B cell (primary cell): ENCODE measurements at regions not wholly inside any gene's neighbourhood (a gene's known extent, or its start where the extent isn't known, plus 50 kb on each side); places are given as distances from the start of the nearest gene placed in this dataset.

Experiments
- ATAC-seq: fragments of 200-7000 bp; cut with Tn5 transposase; one replicate; pipeline ENCODE4 v1.10.0; 2021; ENCODE audit warnings: low read depth, mild to moderate bottlenecking, moderate number of reproducible peaks, moderate library complexity
- CTCF ChIA-PET: fragments of 350-600 bp; sonication (Branson Sonifier 250); formaldehyde crosslinking; loops from one replicate; lab custom pipeline; 2021; ENCODE audit warnings: antibody characterized with exemption, inconsistent platforms; lab: Charles Lee
- POLR2A ChIA-PET: fragments of 350-600 bp; sonication (Branson Sonifier 250); formaldehyde crosslinking; loops from one replicate; lab custom pipeline; 2021; ENCODE audit warnings: antibody characterized with exemption; lab: Charles Lee
- DNase-seq: peaks from one replicate; pipeline ENCODE4 v3.0.0; 2013
- H2AFZ ChIP-seq: 2 replicates; pipeline ENCODE4 v1.6.1; 2012; ENCODE audit warnings: mild to moderate bottlenecking, low read depth, low read length; ENCODE audit not compliant: insufficient read depth, poor library complexity, severe bottlenecking
- H3K27ac ChIP-seq, 2 donors: 1 replicate in 1 of 2; 2 replicates in 1 of 2; pipeline ENCODE4 v1.5.1; 2012 to 2013; ENCODE audit warnings: low read length in 2 of 2, mild to moderate bottlenecking in 2 of 2, moderate library complexity in 1 of 2
- H3K27me3 ChIP-seq, 4 experiments: fragments of 200-600 bp in 1 of 4; sonication (generic) in 1 of 4; replicated peaks in 1 of 4; 1 replicate in 2 of 4; 2 replicates in 2 of 4; pipeline versions ENCODE4 v1.6.1 to v1.7.0; 2013 to 2016; ENCODE audit warnings: low read length in 3 of 4, mild to moderate bottlenecking in 2 of 4, mixed read lengths in 1 of 4, moderate library complexity in 1 of 4; ENCODE audit not compliant: insufficient read depth in 4 of 4, control insufficient read depth in 3 of 4; ENCODE audit errors: control extremely low read depth in 1 of 4
- H3K36me3 ChIP-seq, 2 experiments: replicated peaks in 1 of 2; 1 replicate in 1 of 2; 2 replicates in 1 of 2; pipeline versions ENCODE4 v1.6.1 to v1.7.1; 2013; ENCODE audit warnings: low read length in 1 of 2; ENCODE audit not compliant: insufficient read depth in 2 of 2, control insufficient read depth in 1 of 2; ENCODE audit errors: control extremely low read depth in 1 of 2, extremely low read depth in 1 of 2
- H3K4me1 ChIP-seq, 2 donors: fragments of 200-600 bp in 1 of 2; sonication (generic) in 1 of 2; 1 replicate in 1 of 2; 2 replicates in 1 of 2; pipeline versions ENCODE4 v1.5.1 to v1.6.1; 2013 to 2017; ENCODE audit warnings: low read length in 2 of 2; ENCODE audit not compliant: control insufficient read depth in 2 of 2, insufficient read depth in 2 of 2
- H3K4me2 ChIP-seq: replicated peaks from 2 replicates; pipeline ENCODE3; 2012; ENCODE audit warnings: mild to moderate bottlenecking, low read depth, low read length; ENCODE audit not compliant: poor library complexity, severe bottlenecking
- H3K4me3 ChIP-seq, 5 experiments: fragments of 200-600 bp in 1 of 5; sonication (generic) in 1 of 5; 1 replicate in 3 of 5; 2 replicates in 2 of 5; pipeline versions ENCODE4 v1.5.1 to v1.7.0; 2011 to 2016; ENCODE audit warnings: low read length in 4 of 5, mild to moderate bottlenecking in 4 of 5, low read depth in 2 of 5, control low read depth in 1 of 5, moderate library complexity in 1 of 5; ENCODE audit not compliant: insufficient read depth in 1 of 5; ENCODE audit errors: control extremely low read depth in 1 of 5, extremely low read depth in 1 of 5
- H3K79me2 ChIP-seq: fragments of 200-600 bp; sonication (generic); one replicate; pipeline ENCODE4 v1.6.0; 2016; ENCODE audit warnings: low read length; ENCODE audit not compliant: control insufficient read depth, insufficient read depth
- H3K9ac ChIP-seq: fragments of 200-600 bp; sonication (generic); 2 replicates; pipeline ENCODE4 v1.6.1; 2017; ENCODE audit warnings: mild to moderate bottlenecking, low read length, moderate library complexity
- H3K9me3 ChIP-seq, 3 donors: one replicate each; pipeline versions ENCODE4 v1.6.1 to v1.7.1; 2013; ENCODE audit warnings: low read length in 2 of 3; ENCODE audit not compliant: control insufficient read depth in 2 of 3, insufficient read depth in 1 of 3; ENCODE audit errors: control extremely low read depth in 1 of 3
- H4K20me1 ChIP-seq: 2 replicates; pipeline ENCODE4 v1.6.0; 2012; ENCODE audit warnings: mild to moderate bottlenecking, low read length; ENCODE audit not compliant: insufficient read depth, control insufficient read depth, poor library complexity, severe bottlenecking
- H3K27ac Mint-ChIP-seq: one replicate; pipeline ENCODE4 v1.8.0; 2021; ENCODE audit warnings: mixed read lengths
- H3K27me3 Mint-ChIP-seq: one replicate; pipeline ENCODE4 v1.8.0; 2021; ENCODE audit warnings: mixed read lengths
- H3K4me1 Mint-ChIP-seq: one replicate; pipeline ENCODE4 v1.8.0; 2021; ENCODE audit warnings: mixed read lengths
- H3K4me3 Mint-ChIP-seq: one replicate; pipeline ENCODE4 v1.8.0; 2021; ENCODE audit warnings: mixed read lengths
- H3K9me3 Mint-ChIP-seq: one replicate; pipeline ENCODE4 v1.8.0; 2022; ENCODE audit warnings: mixed read lengths; ENCODE audit not compliant: insufficient read depth
- CTCF ChIP-seq: fragments of 200-600 bp; IDR thresholded peaks from one replicate; pipeline ENCODE4 v1.8.0; 2022; ENCODE audit warnings: antibody characterized with exemption, mild to moderate bottlenecking
- EZH2 ChIP-seq: IDR thresholded peaks from 2 replicates; pipeline ENCODE4 v1.6.1; 2012; ENCODE audit warnings: borderline replicate concordance, low read depth, mild to moderate bottlenecking, moderate library complexity, low read length; ENCODE audit not compliant: insufficient read depth, poor library complexity, severe bottlenecking
- WGBS: methylation state at CpG from one replicate; pipeline ENCODE4 v1.1.5; 2013; ENCODE audit warnings: missing lambda C conversion rate; ENCODE audit not compliant: insufficient coverage; 5-methylcytosine and 5-hydroxymethylcytosine counted together
- intact Hi-C: fragments of 100-400 bp; cut with micrococcal nuclease; formaldehyde crosslinking; loops from one replicate; pipeline ENCODE4 v1.10.0; 2022

- WGBS: 54% methylated on average over 3 of the region's 3 CpGs
- no peaks in the 10 kb centered on the region for H3K9me3 Mint-ChIP-seq
- H3K9me3 ChIP-seq: peaks cover 0 to 10% (median 0%) of the 10 kb centered on the region in 3 donors
- CTCF ChIA-PET: no interaction called here
- no peaks in the 10 kb centered on the region for H3K27me3 Mint-ChIP-seq
- H3K27ac ChIP-seq: no peak overlapping the region
- intact Hi-C loops: no loop called here
- no peaks in the 10 kb centered on the region for H3K27me3 ChIP-seq
- H3K79me2 ChIP-seq: no peaks in the 10 kb centered on the region
- ATAC-seq: no peak
- H3K27ac Mint-ChIP-seq: no peak overlapping the region
- H3K9ac ChIP-seq: no peak overlapping the region
- H3K4me3 ChIP-seq: no peak overlapping the region
- H3K4me1 ChIP-seq: no peaks in the 10 kb centered on the region
- no peaks in the 10 kb centered on the region for H4K20me1 ChIP-seq
- POLR2A ChIA-PET: no interaction called here
- no peaks in the 10 kb centered on the region for H3K4me1 Mint-ChIP-seq
- no peak overlapping the region for H3K4me3 Mint-ChIP-seq
- no peaks in the 10 kb centered on the region for H3K36me3 ChIP-seq
- H3K4me2 ChIP-seq: no peak overlapping the region
- no peak overlapping the region for H2AFZ ChIP-seq
- no peak for TF ChIP-seq CTCF
- TF ChIP-seq EZH2: no peak
- DNase-seq: no peak
These were observed 388.5 kb upstream of the CDH4 start for GRCh38 chr20:60863548-60863947.

GRCh38 chr20:60867589-60867988 is 384.5 kb upstream of the CDH4 start:
- ChIA-PET CTCF (no interaction called here), POLR2A (no interaction called here)
- Histone ChIP-seq H3K4me2 (no peak overlapping the region), H3K4me1 (no peaks in the 10 kb centered on the region), H3K27me3 (no peaks in the 10 kb centered on the region), H3K79me2 (no peaks in the 10 kb centered on the region), H4K20me1 (no peaks in the 10 kb centered on the region), H3K36me3 (no peaks in the 10 kb centered on the region), H3K9me3 (peaks cover 0 to 10% (median 0%) of the 10 kb centered on the region in 3 donors), H3K9ac (no peak overlapping the region), H2AFZ (no peak overlapping the region), H3K27ac (no peak overlapping the region), H3K4me3 (no peak overlapping the region)
- Mint-ChIP-seq H3K27ac (no peak overlapping the region), H3K4me3 (no peak overlapping the region), H3K4me1 (no peaks in the 10 kb centered on the region), H3K9me3 (no peaks in the 10 kb centered on the region), H3K27me3 (no peaks in the 10 kb centered on the region)
- ATAC-seq: no peak
- TF ChIP-seq EZH2 (no peak), CTCF (no peak)
- intact Hi-C loops: no loop called here
- no CpG with 5 or more reads among the region's 3 CpGs for WGBS
- DNase-seq: no peak
